Chondrocyte (in vitro differentiated cells): ENCODE measurements at regions not wholly inside any gene's neighbourhood (a gene's known extent, or its start where the extent isn't known, plus 50 kb on each side); places are given as distances from the start of the nearest gene placed in this dataset.
"Not testable (repeated sequence)": the region's sequence is repeated elsewhere in the genome, so short reads cannot be mapped to it uniquely, and the experiment has no call there.

Source experiments
- DNase-seq: peaks from one replicate; pipeline ENCODE4 v3.0.0; 2021; ENCODE audit warnings: mixed read lengths, low spot score
- H3K27ac Mint-ChIP-seq: one replicate; pipeline ENCODE4 v1.8.0; 2021; ENCODE audit warnings: mild to moderate bottlenecking, moderate library complexity, mixed read lengths; ENCODE audit not compliant: unreplicated experiment
- H3K27me3 Mint-ChIP-seq: 2 replicates; pipeline ENCODE4 v1.8.0; 2021; ENCODE audit warnings: low read depth, mixed read lengths
- H3K36me3 Mint-ChIP-seq: 2 replicates; pipeline ENCODE4 v1.8.0; 2021; ENCODE audit warnings: low read depth, mixed read lengths
- H3K4me1 Mint-ChIP-seq: 2 replicates; pipeline ENCODE4 v1.8.0; 2021; ENCODE audit warnings: low read depth, mild to moderate bottlenecking, mixed read lengths
- H3K4me3 Mint-ChIP-seq: one replicate; pipeline ENCODE4 v1.8.0; 2021; ENCODE audit warnings: mild to moderate bottlenecking, moderate library complexity, mixed read lengths; ENCODE audit not compliant: unreplicated experiment
- H3K9me3 Mint-ChIP-seq: 2 replicates; pipeline ENCODE4 v1.8.0; 2021; ENCODE audit warnings: low read depth, mixed read lengths
- CTCF ChIP-seq: fragments of 200-600 bp; sonication (generic); IDR thresholded peaks from 2 replicates; pipeline ENCODE4 v1.5.0; 2021; ENCODE audit warnings: antibody characterized with exemption, mild to moderate bottlenecking, moderate library complexity

- no peak overlapping the region for H3K4me3 Mint-ChIP-seq
- no peak overlapping the region for H3K27ac Mint-ChIP-seq
- TF ChIP-seq CTCF = peak; percentile 30
- peaks cover 3% of the 10 kb centered on the region for H3K4me1 Mint-ChIP-seq
- H3K36me3 Mint-ChIP-seq = peaks cover 2% of the 10 kb centered on the region
- no peak for DNase-seq
- H3K9me3 Mint-ChIP-seq = peaks cover 12% of the 10 kb centered on the region
- H3K27me3 Mint-ChIP-seq = no peaks in the 10 kb centered on the region
Observed at GRCh38 chr5:145449794-145450193, 385.3 kb downstream of the PRELID2 start.

GRCh38 chr5:145446875-145447274, 388.3 kb downstream of the PRELID2 start:
- H3K4me1 Mint-ChIP-seq = peaks cover 11% of the 10 kb centered on the region
- H3K4me3 Mint-ChIP-seq, H3K27me3 Mint-ChIP-seq, DNase-seq, H3K27ac Mint-ChIP-seq, H3K36me3 Mint-ChIP-seq: not testable (repeated sequence)
- H3K9me3 Mint-ChIP-seq = peaks cover 16% of the 10 kb centered on the region

- Mint-ChIP-seq H3K4me1 (peaks cover 11% of the 10 kb centered on the region), H3K27ac (no peak overlapping the region), H3K27me3 (no peaks in the 10 kb centered on the region), H3K36me3 (no peaks in the 10 kb centered on the region), H3K4me3 (no peak overlapping the region), H3K9me3 (peaks cover 16% of the 10 kb centered on the region)
- no peak for DNase-seq
- TF ChIP-seq CTCF = no peak
Observed at GRCh38 chr5:145446412-145446811, 388.7 kb downstream of the PRELID2 start.

- Mint-ChIP-seq H3K9me3 (peaks cover 16% of the 10 kb centered on the region), H3K4me3 (no peak overlapping the region), H3K4me1 (peaks cover 10% of the 10 kb centered on the region), H3K27ac (no peak overlapping the region), H3K36me3 (no peaks in the 10 kb centered on the region), H3K27me3 (no peaks in the 10 kb centered on the region)
- DNase-seq = no peak
- no peak for TF ChIP-seq CTCF
Observed at GRCh38 chr5:145445027-145445426, 390.1 kb downstream of the PRELID2 start.

GRCh38 chr5:145443964-145444363, 391.2 kb downstream of the PRELID2 start:
- Mint-ChIP-seq H3K4me1 (peaks cover 8% of the 10 kb centered on the region), H3K27me3 (no peaks in the 10 kb centered on the region), H3K4me3 (no peak overlapping the region), H3K27ac (no peak overlapping the region), H3K36me3 (no peaks in the 10 kb centered on the region), H3K9me3 (peaks cover 12% of the 10 kb centered on the region)
- no peak for TF ChIP-seq CTCF
- DNase-seq = no peak

- H3K9me3 Mint-ChIP-seq = peaks cover 6% of the 10 kb centered on the region
- peak overlapping the region; percentile 5 for H3K27ac Mint-ChIP-seq
- H3K4me3 Mint-ChIP-seq = no peak overlapping the region
- TF ChIP-seq CTCF = no peak
- peaks cover 2% of the 10 kb centered on the region for H3K36me3 Mint-ChIP-seq
- H3K27me3 Mint-ChIP-seq = no peaks in the 10 kb centered on the region
- H3K4me1 Mint-ChIP-seq = peaks cover 8% of the 10 kb centered on the region
- DNase-seq = no peak
Observed at GRCh38 chr5:145443366-145443765, 391.8 kb downstream of the PRELID2 start.

- not testable (repeated sequence) for H3K9me3 Mint-ChIP-seq, DNase-seq, H3K4me1 Mint-ChIP-seq, H3K36me3 Mint-ChIP-seq, H3K27ac Mint-ChIP-seq, H3K27me3 Mint-ChIP-seq, H3K4me3 Mint-ChIP-seq
Observed at GRCh38 chr5:145442661-145443060, 392.5 kb downstream of the PRELID2 start.
